ENCODE measurements at regions not wholly inside any gene's neighbourhood (a gene's known extent, or its start where the extent isn't known, plus 50 kb on each side); places are given as distances from the start of the nearest gene placed in this dataset.

DNA sequence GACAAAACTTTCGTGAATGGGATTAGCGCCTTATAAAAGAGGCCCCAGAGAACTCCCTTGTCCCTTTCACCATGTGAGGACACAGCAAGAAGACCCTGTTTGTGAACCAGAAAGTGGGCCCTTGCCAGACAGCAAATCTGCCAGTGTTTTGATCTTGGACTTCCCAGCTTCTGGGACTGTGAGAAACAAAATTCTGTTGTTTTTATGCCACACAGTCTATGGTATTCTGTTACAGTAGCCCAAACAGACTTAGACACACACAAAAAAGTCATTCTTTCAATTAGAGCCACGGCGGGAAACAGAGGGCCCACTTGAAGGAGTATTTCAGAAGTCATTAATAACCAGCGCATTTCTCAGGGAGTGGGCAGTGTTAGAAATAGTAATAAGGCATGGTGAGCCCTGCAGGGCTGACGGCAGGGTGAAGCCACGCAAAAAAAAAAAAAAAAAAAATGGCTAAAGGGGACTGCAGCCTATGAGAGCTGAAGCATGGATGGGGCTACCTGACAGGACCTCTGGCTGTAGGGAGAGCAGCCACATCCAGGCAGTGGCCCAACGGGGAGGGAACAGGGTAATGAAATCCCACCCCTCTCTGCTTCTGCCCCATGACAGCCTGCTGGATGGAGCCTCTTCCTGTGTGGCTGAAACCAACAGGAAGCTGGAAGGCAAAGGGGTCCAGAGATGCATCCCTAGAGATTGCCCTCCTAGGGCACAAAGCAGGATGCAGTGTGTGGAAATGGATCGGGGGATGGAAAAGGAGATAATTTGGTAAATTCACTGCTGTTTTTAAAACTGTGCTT, 189.3 kb downstream of the KCNS3 start:
- H3K9me3 Mint-ChIP-seq, result peaks cover 4% of the 10 kb centered on the region
- no peak overlapping the region for H3K4me3 Mint-ChIP-seq
- no peak for ATAC-seq (replicated peaks; ENCODE audit: extremely low read depth, poor library complexity, severe bottlenecking)
- H3K36me3 Mint-ChIP-seq (ENCODE audit: insufficient read depth), result no peaks in the 10 kb centered on the region
- no peaks in the 10 kb centered on the region for H3K4me1 Mint-ChIP-seq
- H3K27me3 Mint-ChIP-seq, result no peaks in the 10 kb centered on the region
- no peak for DNase-seq (ENCODE audit: low spot score in 2 of 2)
- H3K27ac Mint-ChIP-seq (ENCODE audit: low read depth), result no peak overlapping the region

DNA sequence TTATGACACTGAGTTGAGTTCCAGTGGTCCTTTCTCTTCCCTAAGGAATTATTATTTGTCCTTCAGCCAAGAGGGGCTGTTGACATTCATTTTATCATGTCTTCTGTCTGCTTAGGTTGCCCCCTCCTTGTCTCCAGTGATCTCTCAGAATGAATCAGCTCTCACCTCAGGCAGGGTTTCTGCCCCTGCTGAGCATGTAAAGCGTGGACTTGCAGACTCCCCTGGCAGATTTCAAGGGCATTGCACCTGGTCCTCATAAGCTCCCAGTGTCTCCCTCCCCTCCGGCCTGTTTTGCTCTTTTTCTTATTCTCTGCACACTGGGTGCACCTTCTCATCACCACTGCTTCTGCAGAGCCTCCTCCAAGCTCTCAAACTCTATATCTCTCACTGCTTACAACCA, 188.4 kb downstream of the KCNS3 start:
- Mint-ChIP-seq H3K9me3 (peaks cover 4% of the 10 kb centered on the region), H3K27me3 (no peaks in the 10 kb centered on the region)

DNA sequence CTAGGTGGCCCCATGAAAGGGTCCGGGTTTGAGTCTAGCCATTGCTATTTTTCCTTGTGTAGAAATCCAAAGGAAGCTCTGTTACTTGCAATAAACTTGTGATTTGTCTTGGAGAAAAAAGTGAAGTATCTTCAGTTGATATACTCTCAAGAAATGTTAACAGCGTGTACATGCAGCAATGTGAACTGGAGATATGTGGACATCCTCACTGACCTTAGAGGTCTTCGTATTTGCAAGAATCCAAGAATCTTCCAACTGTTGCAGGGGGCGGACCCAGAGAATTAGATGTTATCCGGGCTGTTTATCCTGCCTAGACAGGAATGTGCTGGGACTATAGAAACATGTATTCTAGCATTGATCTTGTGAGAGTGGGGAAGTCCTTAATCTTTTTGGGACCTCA, 187.6 kb downstream of the KCNS3 start:
- DNase-seq (ENCODE audit: low spot score in 2 of 2), result no peak
- Mint-ChIP-seq H3K27ac (ENCODE audit: low read depth) (no peak overlapping the region), H3K9me3 (peaks cover 4% of the 10 kb centered on the region), H3K4me3 (no peak overlapping the region), H3K36me3 (ENCODE audit: insufficient read depth) (no peaks in the 10 kb centered on the region), H3K4me1 (no peaks in the 10 kb centered on the region), H3K27me3 (no peaks in the 10 kb centered on the region)
- ATAC-seq (replicated peaks; ENCODE audit: extremely low read depth, poor library complexity, severe bottlenecking), result no peak

More for the DNA sequence above, 188.4 kb downstream of the KCNS3 start:
- ATAC-seq (replicated peaks; ENCODE audit: extremely low read depth, poor library complexity, severe bottlenecking), result no peak
- no peaks in the 10 kb centered on the region for H3K4me1 Mint-ChIP-seq
- no peaks in the 10 kb centered on the region for H3K36me3 Mint-ChIP-seq (ENCODE audit: insufficient read depth)
- no peak for DNase-seq (ENCODE audit: low spot score in 2 of 2)
- no peak overlapping the region for H3K27ac Mint-ChIP-seq (ENCODE audit: low read depth)
- H3K4me3 Mint-ChIP-seq, result no peak overlapping the region

- Mint-ChIP-seq H3K36me3 (ENCODE audit: insufficient read depth) (no peaks in the 10 kb centered on the region), H3K4me1 (no peaks in the 10 kb centered on the region), H3K9me3 (peaks cover 4% of the 10 kb centered on the region), H3K4me3 (no peak overlapping the region), H3K27me3 (no peaks in the 10 kb centered on the region), H3K27ac (ENCODE audit: low read depth) (no peak overlapping the region)
- DNase-seq (ENCODE audit: low spot score in 2 of 2) (no peak), ATAC-seq (replicated peaks; ENCODE audit: extremely low read depth, poor library complexity, severe bottlenecking) (no peak)
Observed at GRCh38 chr2:18065249-18065648, 186.8 kb downstream of the KCNS3 start.

DNA sequence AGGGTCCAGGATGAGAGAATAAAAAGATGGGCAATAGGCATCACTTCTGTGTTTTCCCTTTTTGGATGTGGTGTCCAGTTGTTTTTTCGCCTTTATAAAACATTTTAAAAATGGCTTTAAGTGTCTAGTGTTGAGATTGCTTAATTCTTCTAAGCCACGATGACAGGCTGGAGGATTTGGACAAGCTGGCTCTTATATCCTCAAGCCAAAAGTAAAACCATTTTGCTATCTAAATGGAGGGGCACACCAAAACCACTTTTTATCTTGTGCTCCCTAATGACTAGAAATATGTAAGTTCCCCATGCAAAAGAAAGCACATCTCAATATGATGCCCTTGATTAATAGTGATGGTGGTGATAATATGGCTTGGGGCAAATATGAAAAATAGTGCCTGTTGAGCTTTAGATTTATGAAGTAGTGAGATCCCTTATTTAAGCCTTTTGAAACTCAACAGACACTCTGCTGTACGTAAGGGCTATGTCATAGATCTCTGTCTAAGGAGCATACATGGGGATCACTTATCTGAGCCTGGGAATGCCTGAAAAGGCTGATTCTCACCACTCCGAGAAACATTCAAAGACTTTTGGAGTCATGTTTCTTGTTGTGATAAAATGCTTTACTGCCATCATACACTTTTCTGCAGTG, 185.5 kb downstream of the KCNS3 start:
- no peak overlapping the region for H3K4me3 Mint-ChIP-seq
- ATAC-seq (replicated peaks; ENCODE audit: extremely low read depth, poor library complexity, severe bottlenecking) (no peak), DNase-seq (ENCODE audit: low spot score in 2 of 2) (no peak)
- H3K9me3 Mint-ChIP-seq, result peaks cover 4% of the 10 kb centered on the region
- H3K4me1 Mint-ChIP-seq, result no peaks in the 10 kb centered on the region
- H3K27ac Mint-ChIP-seq (ENCODE audit: low read depth), result no peak overlapping the region
- no peaks in the 10 kb centered on the region for H3K27me3 Mint-ChIP-seq
- no peaks in the 10 kb centered on the region for H3K36me3 Mint-ChIP-seq (ENCODE audit: insufficient read depth)

DNA sequence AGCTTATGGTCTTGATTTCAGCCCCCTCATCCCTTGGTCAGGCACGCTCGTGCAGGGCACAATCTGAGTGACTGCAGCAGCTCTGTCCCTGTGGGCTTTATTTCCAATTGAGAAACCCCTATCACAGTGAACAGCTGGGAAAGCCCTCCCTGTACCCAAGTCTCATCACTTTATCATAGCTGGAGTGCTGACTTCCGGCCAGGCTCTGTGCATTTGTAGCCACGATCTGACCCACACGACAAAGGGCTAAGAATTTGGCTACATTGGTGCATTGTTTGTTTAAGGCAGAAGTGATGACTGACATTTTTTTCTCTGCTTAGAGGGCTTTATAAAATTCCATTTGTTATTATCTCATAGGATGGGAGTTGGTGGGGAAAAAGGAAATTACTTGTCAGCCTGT, 184.4 kb downstream of the KCNS3 start:
- Mint-ChIP-seq H3K4me1 (no peaks in the 10 kb centered on the region), H3K27me3 (no peaks in the 10 kb centered on the region), H3K9me3 (peaks cover 4% of the 10 kb centered on the region), H3K36me3 (ENCODE audit: insufficient read depth) (no peaks in the 10 kb centered on the region), H3K4me3 (no peak overlapping the region), H3K27ac (ENCODE audit: low read depth) (no peak overlapping the region)
- DNase-seq (ENCODE audit: low spot score in 2 of 2), result no peak
- no peak for ATAC-seq (replicated peaks; ENCODE audit: extremely low read depth, poor library complexity, severe bottlenecking)

DNA sequence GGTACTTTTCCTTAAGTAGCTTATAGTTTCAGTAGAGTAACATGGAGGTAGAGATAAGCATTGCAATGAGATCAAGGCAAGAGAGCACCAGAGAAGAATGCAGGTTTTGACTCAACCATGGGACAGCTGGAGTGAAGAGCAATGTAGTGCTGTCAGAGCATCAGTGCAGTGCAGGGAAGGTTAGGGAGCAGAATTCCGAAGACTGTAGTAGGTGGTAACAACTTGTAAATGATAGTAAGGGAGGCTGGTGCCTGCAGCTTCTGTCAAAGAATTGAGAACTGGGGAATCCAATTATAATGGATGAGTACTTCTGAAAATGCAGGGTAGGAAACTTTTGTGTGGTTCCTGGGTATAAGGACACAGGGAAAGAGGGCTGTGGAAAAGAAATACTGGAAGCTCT, 183.2 kb downstream of the KCNS3 start:
- DNase-seq (ENCODE audit: low spot score in 2 of 2), result no peak
- H3K4me3 Mint-ChIP-seq, result no peak overlapping the region
- no peak for ATAC-seq (replicated peaks; ENCODE audit: extremely low read depth, poor library complexity, severe bottlenecking)

DNA sequence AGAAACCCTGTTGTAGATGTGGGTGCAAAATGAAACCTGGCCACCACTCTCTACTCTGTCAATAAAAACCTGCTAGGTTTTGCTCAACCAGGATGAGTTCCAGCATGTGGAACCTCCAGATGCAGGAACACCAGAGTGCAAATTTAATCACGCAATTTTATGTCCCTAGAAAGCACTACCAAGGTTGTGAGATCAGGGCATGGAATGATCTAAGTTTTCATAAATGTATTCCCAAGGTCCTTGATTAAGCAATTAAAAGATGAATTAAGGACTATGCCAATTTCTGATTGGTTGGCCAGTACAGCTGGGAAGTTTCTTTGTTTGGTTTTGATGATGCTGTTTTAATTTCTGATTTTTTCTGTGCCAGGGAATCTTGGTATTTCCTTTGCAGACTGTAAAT, 179.2 kb downstream of the KCNS3 start:
- Mint-ChIP-seq H3K4me1 (no peaks in the 10 kb centered on the region), H3K36me3 (ENCODE audit: insufficient read depth) (no peaks in the 10 kb centered on the region), H3K27me3 (no peaks in the 10 kb centered on the region), H3K4me3 (no peak overlapping the region), H3K9me3 (peaks cover 6% of the 10 kb centered on the region), H3K27ac (ENCODE audit: low read depth) (no peak overlapping the region)
- no peak for ATAC-seq (replicated peaks; ENCODE audit: extremely low read depth, poor library complexity, severe bottlenecking)
- DNase-seq (ENCODE audit: low spot score in 2 of 2), result no peak

More for the DNA sequence above, 183.2 kb downstream of the KCNS3 start:
- Mint-ChIP-seq H3K9me3 (peaks cover 4% of the 10 kb centered on the region), H3K36me3 (ENCODE audit: insufficient read depth) (no peaks in the 10 kb centered on the region), H3K4me1 (no peaks in the 10 kb centered on the region), H3K27me3 (no peaks in the 10 kb centered on the region), H3K27ac (ENCODE audit: low read depth) (no peak overlapping the region)

GRCh38 chr2:18055290-18055689, 176.8 kb downstream of the KCNS3 start:
- Mint-ChIP-seq H3K27ac (ENCODE audit: low read depth) (no peak overlapping the region), H3K36me3 (ENCODE audit: insufficient read depth) (no peaks in the 10 kb centered on the region), H3K4me3 (no peak overlapping the region), H3K4me1 (no peaks in the 10 kb centered on the region), H3K27me3 (peaks cover 11% of the 10 kb centered on the region), H3K9me3 (peaks cover 6% of the 10 kb centered on the region)
- ATAC-seq (replicated peaks; ENCODE audit: extremely low read depth, poor library complexity, severe bottlenecking), result no peak
- DNase-seq (ENCODE audit: low spot score in 2 of 2), result no peak

- peaks cover 11% of the 10 kb centered on the region for H3K27me3 Mint-ChIP-seq
Observed at GRCh38 chr2:18050001-18050400, 171.5 kb downstream of the KCNS3 start.

GRCh38 chr2:18049325-18049724, 170.9 kb downstream of the KCNS3 start:
- H3K36me3 Mint-ChIP-seq (ENCODE audit: insufficient read depth), result no peaks in the 10 kb centered on the region
- H3K27me3 Mint-ChIP-seq, result peaks cover 11% of the 10 kb centered on the region
- DNase-seq (ENCODE audit: low spot score in 2 of 2) (no peak), ATAC-seq (replicated peaks; ENCODE audit: extremely low read depth, poor library complexity, severe bottlenecking) (no peak)
- H3K9me3 Mint-ChIP-seq, result peaks cover 5% of the 10 kb centered on the region
- H3K27ac Mint-ChIP-seq (ENCODE audit: low read depth), result no peak overlapping the region
- H3K4me1 Mint-ChIP-seq, result no peaks in the 10 kb centered on the region
- H3K4me3 Mint-ChIP-seq, result no peak overlapping the region

More at GRCh38 chr2:18050001-18050400, 171.5 kb downstream of the KCNS3 start:
- Mint-ChIP-seq H3K4me3 (no peak overlapping the region), H3K27ac (ENCODE audit: low read depth) (no peak overlapping the region), H3K36me3 (ENCODE audit: insufficient read depth) (no peaks in the 10 kb centered on the region), H3K9me3 (peaks cover 5% of the 10 kb centered on the region), H3K4me1 (no peaks in the 10 kb centered on the region)
- ATAC-seq (replicated peaks; ENCODE audit: extremely low read depth, poor library complexity, severe bottlenecking) (no peak), DNase-seq (ENCODE audit: low spot score in 2 of 2) (no peak)

DNA sequence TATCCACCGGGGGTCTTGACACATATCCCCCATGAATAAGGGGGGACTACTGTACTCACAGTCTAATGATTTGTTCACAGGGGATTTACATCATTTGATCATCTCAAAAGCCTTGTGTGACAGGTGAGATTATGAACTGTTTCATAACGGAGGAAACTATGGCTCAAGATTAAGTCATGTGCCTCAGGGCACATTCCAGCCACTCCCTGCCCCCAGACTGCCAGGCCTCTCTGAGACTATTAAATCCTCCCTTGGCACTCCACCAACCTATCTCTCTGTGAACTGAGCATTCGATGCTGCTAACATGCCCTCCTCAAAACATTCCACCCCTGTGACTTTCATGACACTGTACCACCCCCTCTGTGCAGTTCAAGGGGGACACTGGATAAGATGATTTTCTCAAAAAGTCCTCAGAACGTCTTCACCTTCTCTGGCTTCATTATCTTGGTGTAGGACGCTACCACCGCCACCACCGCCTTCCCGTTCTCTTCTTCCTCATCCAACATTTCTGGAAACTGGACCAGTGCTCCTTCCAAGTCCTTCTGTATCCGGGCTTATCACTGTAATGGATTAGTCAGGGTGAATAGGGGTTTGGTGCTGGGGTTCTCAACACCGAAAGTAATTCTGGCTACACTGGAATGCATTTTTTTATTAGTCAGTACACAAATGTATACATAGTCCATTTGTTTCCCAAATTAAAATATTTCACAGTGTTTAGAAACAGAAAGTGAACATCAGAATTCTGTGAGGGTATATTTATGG, 169.6 kb downstream of the KCNS3 start:
- ATAC-seq (replicated peaks; ENCODE audit: extremely low read depth, poor library complexity, severe bottlenecking), result no peak
- H3K4me3 Mint-ChIP-seq, result no peak overlapping the region

More for the DNA sequence above, 169.6 kb downstream of the KCNS3 start:
- Mint-ChIP-seq H3K27ac (ENCODE audit: low read depth) (no peak overlapping the region), H3K4me1 (no peaks in the 10 kb centered on the region), H3K27me3 (peaks cover 11% of the 10 kb centered on the region), H3K36me3 (ENCODE audit: insufficient read depth) (no peaks in the 10 kb centered on the region), H3K9me3 (peaks cover 5% of the 10 kb centered on the region)
- DNase-seq (ENCODE audit: low spot score in 2 of 2), result no peak

All from central memory CD8-positive, alpha-beta T cell (primary cell).